ENCODE measurements at regions not wholly inside any gene's neighbourhood (a gene's known extent, or its start where the extent isn't known, plus 50 kb on each side); places are given as distances from the start of the nearest gene placed in this dataset.
A peak's percentile ranks its signal among the peaks of the same experiment; 100 is the strongest.

GRCh38 chr12:127268213-127268612, 998.8 kb upstream of the TMEM132C start:
- no peak for DNase-seq (ENCODE audit: low spot score)

GRCh38 chr12:127268706-127269425, 998.1 kb upstream of the TMEM132C start:
- DNase-seq (ENCODE audit: low spot score) = no peak

- no peak for DNase-seq (ENCODE audit: low spot score)
Measured at GRCh38 chr12:127270193-127270592, 996.8 kb upstream of the TMEM132C start.

DNA sequence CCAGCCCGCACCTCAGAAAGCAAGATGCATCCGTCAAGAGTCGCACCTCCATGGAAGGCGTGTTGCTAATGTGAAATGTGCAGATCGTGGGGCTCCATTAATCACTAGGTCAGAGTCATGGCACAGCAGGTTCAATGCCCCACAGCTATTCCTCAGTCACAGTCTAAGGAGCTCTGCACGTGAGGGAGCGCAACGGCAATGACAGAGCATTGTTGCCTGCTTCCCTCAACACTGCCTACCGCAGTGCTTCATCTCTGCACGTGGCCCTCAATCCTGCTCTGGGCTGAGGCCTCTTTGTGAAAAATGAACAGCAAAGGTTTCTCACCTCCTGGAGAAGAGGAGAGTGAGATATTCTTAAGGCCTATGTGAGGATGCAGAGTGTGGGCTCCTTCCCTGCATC, 995.2 kb upstream of the TMEM132C start:
- DNase-seq (ENCODE audit: low spot score) = no peak

DNA sequence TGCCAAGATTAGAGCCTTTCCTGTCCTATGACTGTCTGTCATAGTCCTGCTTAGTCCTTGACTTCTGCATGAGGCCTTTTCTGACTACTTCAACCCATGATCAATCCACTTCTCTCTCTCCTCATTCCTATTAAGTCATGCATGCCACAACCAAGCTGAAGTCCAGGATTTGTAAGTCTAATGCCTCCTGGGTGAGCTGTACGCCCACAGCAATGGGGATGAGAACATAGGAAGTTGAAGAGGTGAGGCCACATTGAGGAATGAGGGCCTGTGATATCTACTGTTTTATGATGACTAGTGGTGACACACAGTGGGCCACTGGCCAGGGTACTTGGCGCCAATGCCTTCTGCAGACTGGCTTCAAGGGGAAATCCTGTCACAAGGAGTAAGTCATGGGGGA, 994.1 kb upstream of the TMEM132C start:
- no peak for DNase-seq (ENCODE audit: low spot score)

- DNase-seq (ENCODE audit: low spot score) = no peak
Measured at GRCh38 chr12:127273626-127274025, 993.3 kb upstream of the TMEM132C start.

DNA sequence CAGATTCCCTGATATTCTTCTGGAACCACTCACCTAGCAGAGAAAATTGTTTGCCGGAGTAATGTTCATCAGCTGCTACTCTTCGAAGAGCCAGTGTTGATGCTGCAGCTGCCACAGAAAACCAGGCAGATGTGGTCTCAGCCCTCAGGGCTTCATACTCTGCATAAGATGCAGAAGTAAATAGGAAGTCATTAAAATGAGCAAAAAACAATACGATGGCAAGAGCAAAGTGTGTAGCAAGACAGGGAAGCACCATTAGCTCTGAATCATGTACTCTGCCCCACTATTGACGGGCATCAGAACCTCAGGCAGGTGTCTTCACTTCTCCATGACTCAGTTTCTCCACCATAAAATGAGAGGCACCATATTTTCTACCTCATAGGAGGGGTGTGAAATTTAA, 991.6 kb upstream of the TMEM132C start:
- DNase-seq (ENCODE audit: low spot score) = no peak

GRCh38 chr12:127277882-127278281, 989.1 kb upstream of the TMEM132C start:
- DNase-seq (ENCODE audit: low spot score) = no peak

DNA sequence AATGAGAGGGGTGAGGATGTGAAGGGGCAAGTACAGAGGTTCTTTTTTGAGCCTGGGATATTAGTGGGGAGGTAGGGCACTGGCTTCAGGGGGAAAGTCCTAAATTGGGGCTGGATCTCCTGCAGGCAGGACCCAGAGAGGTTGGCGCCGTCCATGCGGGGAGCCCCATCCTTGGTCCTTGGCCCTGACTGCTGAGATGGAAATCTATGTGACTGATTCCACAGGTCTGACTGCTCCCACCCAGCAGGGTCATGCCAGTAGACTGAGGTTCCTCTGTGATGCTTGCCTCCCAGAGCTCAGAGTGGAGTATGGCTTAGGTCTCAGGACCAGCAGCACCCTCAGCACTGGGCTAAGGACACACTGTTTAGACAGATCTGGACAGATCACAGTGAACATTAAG, 988.6 kb upstream of the TMEM132C start:
- DNase-seq (ENCODE audit: low spot score) = no peak

DNA sequence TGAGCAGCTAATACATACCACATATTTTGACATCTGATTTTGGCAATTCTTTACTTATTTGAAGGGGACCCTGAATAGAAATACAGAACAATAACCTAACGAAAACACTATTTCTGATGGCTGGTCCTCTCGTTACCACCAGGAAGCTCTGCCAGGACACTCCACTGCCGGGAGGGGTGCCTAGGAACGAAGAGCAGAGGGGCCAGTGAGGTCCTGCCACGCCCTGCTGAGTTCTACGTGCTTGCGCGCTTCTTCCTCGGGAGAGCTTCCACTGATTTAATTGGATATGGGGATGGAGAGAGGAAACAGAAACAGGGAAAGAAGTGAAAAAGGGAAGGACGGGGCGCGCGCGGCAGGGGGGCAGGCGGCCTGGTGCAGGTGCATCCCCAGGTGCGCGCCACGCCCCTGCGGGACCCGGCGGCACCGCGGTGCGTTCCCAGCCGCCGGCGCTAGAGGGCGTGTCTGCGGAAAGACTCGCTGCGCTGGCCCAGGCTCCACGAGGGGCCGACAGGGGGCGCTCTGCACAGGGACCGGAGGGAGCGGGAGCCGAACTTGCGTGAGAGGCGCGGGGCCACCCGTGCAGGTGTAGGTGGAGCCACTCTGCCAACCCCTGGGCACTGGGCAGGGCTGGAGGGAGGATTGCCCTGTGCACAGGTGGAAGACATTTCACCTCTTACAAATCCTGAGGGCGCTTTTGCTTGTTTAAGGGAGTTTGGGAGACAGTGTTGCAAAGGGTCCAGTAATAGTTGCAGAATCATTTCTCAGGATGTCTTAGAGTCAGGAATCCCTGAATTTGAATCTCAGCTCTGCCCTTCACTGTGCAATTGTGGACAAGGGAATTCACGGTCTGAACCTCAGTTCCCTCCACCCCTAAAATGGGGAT, 986.3 kb upstream of the TMEM132C start:
- DNase-seq (ENCODE audit: low spot score) = peak; percentile 25

- no peak for DNase-seq (ENCODE audit: low spot score)
Measured at GRCh38 chr12:127282786-127283565, 984.0 kb upstream of the TMEM132C start.

- DNase-seq (ENCODE audit: low spot score) = no peak
Measured at GRCh38 chr12:127284021-127284420, 982.9 kb upstream of the TMEM132C start.

GRCh38 chr12:127284870-127285431, 982.0 kb upstream of the TMEM132C start:
- no peak for DNase-seq (ENCODE audit: low spot score)

- no peak for DNase-seq (ENCODE audit: low spot score)
Measured at GRCh38 chr12:127286281-127286680, 980.7 kb upstream of the TMEM132C start.

DNA sequence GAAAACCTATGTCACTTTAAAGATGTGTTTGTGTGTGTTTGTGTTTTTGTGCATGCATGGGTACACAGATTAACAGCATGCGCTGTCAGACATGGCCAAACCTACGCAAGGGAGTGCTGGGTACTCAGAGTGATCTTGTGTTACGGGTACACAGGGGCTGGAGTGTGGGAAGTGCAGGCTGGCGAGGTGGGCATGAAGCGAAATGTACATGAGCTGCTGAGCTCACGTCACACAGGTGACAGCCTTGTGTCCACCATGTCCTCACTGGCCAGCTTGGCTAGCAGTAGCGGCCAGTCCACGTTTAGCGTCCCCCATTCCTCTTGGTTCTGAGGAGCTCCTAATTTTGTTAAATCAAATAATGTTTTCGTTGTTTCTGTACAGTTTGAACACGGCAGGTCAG, 979.7 kb upstream of the TMEM132C start:
- DNase-seq (ENCODE audit: low spot score) = no peak

GRCh38 chr12:127290251-127290650, 976.7 kb upstream of the TMEM132C start:
- no peak for DNase-seq (ENCODE audit: low spot score)

DNA sequence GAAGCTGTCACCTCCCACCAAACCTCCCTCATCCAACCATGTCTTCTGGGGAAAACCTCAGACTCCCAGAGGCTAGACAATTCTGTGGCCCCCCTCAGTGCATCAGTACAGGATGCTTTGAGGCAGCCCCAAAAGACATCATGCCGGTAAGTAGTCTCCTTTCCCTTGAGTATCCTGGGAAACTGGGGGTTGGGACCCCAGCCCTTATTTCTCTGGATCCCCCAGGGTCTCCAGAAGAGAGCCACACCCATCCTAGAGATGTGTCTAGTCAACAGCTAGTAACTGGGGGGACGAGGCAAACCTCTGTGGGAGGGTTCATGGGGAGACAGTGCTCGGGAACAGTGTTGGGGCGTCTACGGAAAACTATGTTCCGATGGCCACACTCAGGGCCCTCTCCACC, 974.2 kb upstream of the TMEM132C start:
- no peak for DNase-seq (ENCODE audit: low spot score)

DNA sequence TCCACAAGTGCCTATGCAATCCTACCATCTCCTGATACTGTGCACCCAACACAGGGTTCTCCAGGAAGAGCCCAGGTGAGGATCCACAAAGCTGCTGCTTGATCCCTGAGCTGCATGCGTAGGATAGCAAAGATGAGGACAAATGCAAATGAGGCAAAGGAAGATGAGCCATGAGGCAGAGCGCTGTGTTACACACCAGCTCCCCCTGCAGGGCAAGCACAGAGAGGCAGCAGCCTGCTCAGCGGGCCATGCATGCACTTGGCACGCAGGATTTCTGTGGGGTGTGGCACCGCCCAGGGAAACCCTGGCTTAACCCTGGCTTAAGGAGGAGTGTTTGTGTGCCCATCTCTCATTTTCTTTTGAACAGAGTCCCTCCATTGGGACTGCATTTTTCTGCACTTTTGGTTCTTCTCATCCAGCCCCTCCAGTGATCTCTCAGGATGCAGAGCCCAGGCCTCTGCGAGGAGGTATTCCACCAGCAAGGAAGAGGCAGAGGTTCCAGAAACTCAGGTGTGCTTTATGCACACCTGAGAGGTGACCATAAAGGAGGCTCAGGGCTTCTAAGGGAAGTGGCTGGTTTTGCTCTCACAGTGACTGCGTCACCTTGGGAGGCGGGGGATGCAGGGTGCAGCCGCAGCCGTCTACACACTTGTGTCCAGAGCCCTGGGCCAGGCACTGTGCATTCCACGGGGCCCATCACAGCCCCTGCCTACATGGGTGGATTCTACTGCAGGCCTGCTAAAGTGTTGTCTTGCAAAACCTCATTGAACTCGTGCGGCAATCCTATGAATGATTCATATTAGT, 973.3 kb upstream of the TMEM132C start:
- DNase-seq (ENCODE audit: low spot score) = peak; percentile 61

- DNase-seq (ENCODE audit: low spot score) = no peak
Measured at GRCh38 chr12:127294651-127295210, 972.2 kb upstream of the TMEM132C start.

DNA sequence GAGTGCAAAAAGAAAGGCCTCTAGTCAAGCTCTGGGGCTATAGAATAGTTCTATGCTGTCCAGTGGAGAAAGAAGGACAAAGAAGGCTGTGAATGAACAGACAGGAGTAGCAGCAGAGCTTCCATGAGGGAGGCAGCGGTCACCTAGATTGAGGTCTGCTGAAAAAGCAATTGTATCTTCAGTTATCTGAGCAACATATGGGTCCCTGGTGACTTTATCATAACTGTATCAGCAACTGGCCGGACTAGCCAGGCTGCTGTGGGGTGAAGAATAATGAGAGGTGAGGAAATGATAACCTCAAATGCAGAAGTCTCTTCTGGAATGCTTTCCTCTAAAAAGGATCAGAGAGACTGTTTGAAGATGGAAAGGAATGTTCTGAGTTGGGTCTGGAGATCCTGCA, 971.3 kb upstream of the TMEM132C start:
- DNase-seq (ENCODE audit: low spot score) = no peak

GRCh38 chr12:127296591-127296990, 970.4 kb upstream of the TMEM132C start:
- DNase-seq (ENCODE audit: low spot score) = no peak

All from NAMALWA (cell line).